ENCODE measurements at regions not wholly inside any gene's neighbourhood (a gene's known extent, or its start where the extent isn't known, plus 50 kb on each side); places are given as distances from the start of the nearest gene placed in this dataset.

GRCh38 chr5:81914696-81915095 lies 57.1 kb upstream of the ATG10 start:
- CTCF ChIA-PET: no interaction called here
- POLR2A ChIA-PET: no interaction called here

- ChIA-PET CTCF (no interaction called here), POLR2A (no interaction called here)
Measured at GRCh38 chr5:81912933-81913332, 58.9 kb upstream of the ATG10 start.

- ChIA-PET CTCF (no interaction called here), POLR2A (no interaction called here)
Measured at GRCh38 chr5:81909677-81910076, 62.1 kb upstream of the ATG10 start.

- POLR2A ChIA-PET: no interaction called here
- CTCF ChIA-PET: no interaction called here
Measured at GRCh38 chr5:81908771-81909170, 63.1 kb upstream of the ATG10 start.

- ChIA-PET POLR2A (no interaction called here), CTCF (no interaction called here)
Measured at GRCh38 chr5:81908044-81908443, 63.8 kb upstream of the ATG10 start.

- ChIA-PET POLR2A (no interaction called here), CTCF (no interaction called here)
Measured at GRCh38 chr5:81907012-81907635, 64.7 kb upstream of the ATG10 start.

GRCh38 chr5:81906086-81906485 lies 65.7 kb upstream of the ATG10 start:
- POLR2A ChIA-PET: no interaction called here

GRCh38 chr5:81904861-81905260 lies 67.0 kb upstream of the ATG10 start:
- CTCF ChIA-PET: interaction anchor here (0.7 kb wide), 1 partner anchor 16 kb away, joined by 5 read pairs; no protein-coding TSS in a partner anchor
- POLR2A ChIA-PET: no interaction called here

More at GRCh38 chr5:81906086-81906485, 65.7 kb upstream of the ATG10 start:
- CTCF ChIA-PET: no interaction called here

- ChIA-PET POLR2A (no interaction called here), CTCF (interaction anchor here (0.7 kb wide), 1 partner anchor 15 kb away, joined by 5 read pairs; no protein-coding TSS in a partner anchor)
Measured at GRCh38 chr5:81904166-81904565, 67.7 kb upstream of the ATG10 start.

GRCh38 chr5:81901586-81901985 lies 70.2 kb upstream of the ATG10 start:
- CTCF ChIA-PET: no interaction called here
- POLR2A ChIA-PET: no interaction called here

GRCh38 chr5:81899123-81899522 lies 72.7 kb upstream of the ATG10 start:
- POLR2A ChIA-PET: no interaction called here
- CTCF ChIA-PET: no interaction called here

GRCh38 chr5:81898403-81898802 lies 73.4 kb upstream of the ATG10 start:
- POLR2A ChIA-PET: no interaction called here
- CTCF ChIA-PET: no interaction called here

GRCh38 chr5:81896764-81897163 lies 75.1 kb upstream of the ATG10 start:
- ChIA-PET POLR2A (no interaction called here), CTCF (no interaction called here)

- POLR2A ChIA-PET: no interaction called here
- CTCF ChIA-PET: no interaction called here
Measured at GRCh38 chr5:81895307-81895706, 76.5 kb upstream of the ATG10 start.

- ChIA-PET POLR2A (no interaction called here), CTCF (no interaction called here)
Measured at GRCh38 chr5:81893961-81894360, 77.9 kb upstream of the ATG10 start.

GRCh38 chr5:81884871-81885270 lies 87.0 kb upstream of the ATG10 start:
- CTCF ChIA-PET: no interaction called here
- POLR2A ChIA-PET: no interaction called here

- CTCF ChIA-PET: no interaction called here
- POLR2A ChIA-PET: no interaction called here
Measured at GRCh38 chr5:81883371-81883770, 88.5 kb upstream of the ATG10 start.

- POLR2A ChIA-PET: no interaction called here
- CTCF ChIA-PET: no interaction called here
Measured at GRCh38 chr5:81881595-81881994, 90.2 kb upstream of the ATG10 start.

GRCh38 chr5:81879936-81880335 lies 91.9 kb upstream of the ATG10 start:
- POLR2A ChIA-PET: no interaction called here
- CTCF ChIA-PET: no interaction called here

GRCh38 chr5:81878333-81878732 lies 93.5 kb upstream of the ATG10 start:
- CTCF ChIA-PET: no interaction called here
- POLR2A ChIA-PET: no interaction called here

GRCh38 chr5:81866994-81867393 lies 104.8 kb upstream of the ATG10 start:
- POLR2A ChIA-PET: no interaction called here
- CTCF ChIA-PET: no interaction called here

GRCh38 chr5:81860778-81861177 lies 109.9 kb upstream of the SSBP2 start:
- POLR2A ChIA-PET: no interaction called here
- CTCF ChIA-PET: no interaction called here

- CTCF ChIA-PET: no interaction called here
- POLR2A ChIA-PET: no interaction called here
Measured at GRCh38 chr5:81859624-81860023, 108.7 kb upstream of the SSBP2 start.

Data from activated CD8-positive, alpha-beta memory T cell treated with anti-CD3 and anti-CD28 coated beads for 36 hours (primary cell).